NCI-H2227 (cell line): ENCODE measurements at regions not wholly inside any gene's neighbourhood (a gene's known extent, or its start where the extent isn't known, plus 50 kb on each side); places are given as distances from the start of the nearest gene placed in this dataset.

ENCODE experiments used
- DNase-seq: peaks from one replicate; lab custom pipeline; 2025; ENCODE audit not compliant: unreplicated experiment; lab: John Stamatoyannopoulos, UW

DNA sequence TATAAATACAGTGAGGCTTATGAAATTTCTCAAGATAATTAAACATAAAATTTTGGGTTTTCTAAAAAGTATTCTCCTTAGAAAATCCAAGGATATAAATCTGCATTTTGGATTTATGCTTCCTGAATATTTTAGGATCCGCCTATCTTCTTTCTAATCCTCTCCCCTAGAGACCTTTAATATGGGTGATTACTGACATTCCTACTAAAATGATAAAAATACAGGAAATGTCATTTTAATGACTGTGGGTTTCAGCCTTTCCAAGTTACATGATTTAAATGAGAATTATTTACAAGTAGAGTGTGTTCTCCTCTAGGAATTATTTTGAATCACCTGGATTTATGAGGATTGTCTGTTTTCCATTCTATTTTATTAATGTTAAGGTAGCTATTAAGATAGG is 150.4 kb downstream of the C7orf25 start:
- DNase-seq: no peak

DNA sequence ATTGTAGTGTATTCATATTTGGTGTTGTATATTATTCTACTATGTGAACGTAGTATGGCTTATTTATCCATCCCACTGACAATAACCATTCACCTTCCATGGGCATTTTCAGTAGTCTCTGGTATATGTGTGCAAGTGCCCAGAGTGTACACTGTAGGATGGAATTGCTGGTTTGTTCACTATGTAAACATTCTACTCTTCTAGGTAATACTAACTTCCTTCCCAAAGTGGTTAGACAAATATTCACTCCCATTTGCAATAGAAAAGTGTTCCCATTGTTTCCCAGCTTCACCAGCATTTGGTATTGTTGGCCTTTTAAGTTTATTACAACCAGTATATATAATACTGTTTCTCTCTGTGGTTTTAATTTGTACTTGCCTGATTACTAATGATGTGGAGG is 153.7 kb downstream of the C7orf25 start:
- no peak for DNase-seq

DNA sequence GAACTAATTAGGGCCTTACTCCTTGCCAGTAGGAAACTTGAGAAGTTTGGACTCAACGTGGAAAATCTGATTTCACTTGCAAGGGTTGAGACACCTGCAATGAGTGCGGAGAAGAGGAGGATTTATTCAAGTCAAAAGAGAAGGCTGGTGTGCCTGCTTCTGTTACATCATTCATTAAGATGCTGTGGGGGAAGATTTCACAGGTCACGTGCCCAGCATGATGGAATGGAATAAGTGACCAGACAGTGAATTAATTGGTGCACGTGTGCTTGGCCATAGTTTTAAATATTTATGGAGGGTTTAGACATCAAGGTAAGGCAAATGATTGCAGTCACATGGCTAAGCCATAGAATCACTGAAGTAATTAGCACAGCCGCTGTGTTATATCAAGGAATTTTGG is 155.0 kb downstream of the C7orf25 start:
- no peak for DNase-seq

DNA sequence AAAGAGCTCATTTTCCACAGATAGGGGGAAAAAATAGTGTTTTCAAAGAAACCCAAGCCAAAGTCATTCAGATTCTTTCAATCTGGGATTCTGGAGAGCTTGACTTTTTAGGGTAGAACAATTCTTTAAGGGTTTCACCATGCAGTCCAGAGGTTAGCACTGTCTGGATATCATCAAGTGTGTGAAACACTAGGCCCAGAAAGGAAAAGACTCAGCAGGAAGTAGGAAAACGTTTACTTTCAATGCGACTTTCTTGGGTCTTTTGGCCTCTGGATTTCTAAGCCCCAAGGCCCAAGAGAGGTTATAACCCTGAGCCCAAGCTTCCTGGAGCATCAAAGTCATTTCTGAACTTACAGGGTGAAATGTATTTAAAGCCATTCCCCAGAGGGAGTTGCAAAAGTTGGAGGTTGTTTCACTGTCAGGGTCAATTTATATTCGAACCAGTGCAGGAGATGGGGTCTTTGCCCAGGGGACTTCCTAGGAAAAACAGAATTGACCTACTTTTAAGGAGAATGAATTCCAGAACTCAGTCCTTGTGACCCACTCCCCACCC is 158.0 kb downstream of the C7orf25 start:
- no peak for DNase-seq

DNA sequence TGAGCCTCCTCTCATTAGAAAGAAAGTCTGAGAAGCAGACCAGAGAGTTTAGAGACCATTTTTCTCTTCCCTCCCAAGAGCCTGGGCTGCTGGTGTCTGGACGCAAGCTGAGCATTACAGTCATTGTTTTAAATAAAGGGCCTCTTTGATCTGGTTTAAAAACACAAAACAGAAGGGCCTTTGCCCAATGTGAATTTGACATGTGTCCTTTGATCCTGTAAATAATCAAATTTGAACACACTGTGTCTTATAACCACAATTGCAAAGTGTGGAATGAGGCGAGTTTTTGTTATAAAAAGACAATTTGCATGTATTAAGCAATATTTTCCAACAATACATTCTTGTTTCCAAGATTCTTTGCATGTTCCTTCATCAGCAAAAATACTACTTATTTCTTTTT is 158.5 kb downstream of the C7orf25 start:
- DNase-seq: no peak

DNA sequence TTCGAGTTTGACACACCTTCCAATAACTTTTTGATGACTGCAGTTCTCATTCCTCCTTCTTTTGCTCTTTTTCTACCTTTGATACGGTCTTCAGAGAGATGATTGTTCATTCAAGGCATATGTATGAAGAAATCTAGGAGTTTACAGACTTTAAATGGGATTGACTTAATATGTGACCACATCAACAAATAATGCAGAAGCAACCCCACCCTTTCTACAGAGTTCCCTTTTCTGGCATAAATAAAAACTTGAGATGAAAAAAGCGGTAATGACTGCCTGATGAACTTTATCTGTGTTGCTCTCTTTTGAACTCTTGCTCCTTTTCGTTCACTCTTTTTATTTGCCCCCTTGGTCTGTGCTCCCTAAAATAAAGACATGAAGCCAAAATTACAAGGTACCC is 161.7 kb downstream of the C7orf25 start:
- no peak for DNase-seq

DNA sequence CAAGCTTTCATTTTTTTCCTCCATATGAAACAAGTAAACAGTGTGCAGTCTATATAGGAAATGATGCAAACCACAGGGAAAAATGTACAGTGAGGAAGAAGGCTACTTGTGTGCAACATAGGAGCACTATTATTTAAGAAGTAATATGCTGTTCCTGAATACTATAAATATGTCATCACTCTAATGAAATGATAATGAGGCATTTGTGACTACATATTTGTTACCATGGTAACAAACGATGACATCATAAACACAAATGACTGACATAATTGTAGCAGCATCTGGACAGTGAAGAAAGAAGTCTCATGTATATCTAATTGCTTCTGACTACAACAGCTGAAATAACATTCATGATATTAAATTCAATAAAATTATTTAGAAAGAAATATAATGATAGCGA is 164.8 kb downstream of the C7orf25 start:
- DNase-seq: no peak

DNA sequence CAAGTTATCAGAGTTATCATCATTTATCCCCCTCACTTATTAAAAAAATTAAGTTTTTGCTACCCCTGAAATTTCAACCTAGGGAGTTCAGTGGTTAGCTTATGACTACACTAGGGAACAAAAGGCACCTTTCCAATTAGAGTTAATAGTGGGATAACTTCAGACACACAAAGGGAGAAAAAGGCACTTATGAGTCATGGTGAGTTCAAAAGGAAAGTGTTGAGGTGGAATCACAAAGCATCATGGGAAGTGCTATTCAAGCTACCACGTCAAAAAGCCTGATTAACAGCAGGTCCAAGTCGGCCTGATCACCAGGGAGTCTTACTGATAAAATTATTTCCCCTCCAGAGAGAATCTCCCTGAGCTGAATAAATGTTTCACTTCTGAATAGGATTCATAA is 165.7 kb downstream of the C7orf25 start:
- DNase-seq: no peak

DNA sequence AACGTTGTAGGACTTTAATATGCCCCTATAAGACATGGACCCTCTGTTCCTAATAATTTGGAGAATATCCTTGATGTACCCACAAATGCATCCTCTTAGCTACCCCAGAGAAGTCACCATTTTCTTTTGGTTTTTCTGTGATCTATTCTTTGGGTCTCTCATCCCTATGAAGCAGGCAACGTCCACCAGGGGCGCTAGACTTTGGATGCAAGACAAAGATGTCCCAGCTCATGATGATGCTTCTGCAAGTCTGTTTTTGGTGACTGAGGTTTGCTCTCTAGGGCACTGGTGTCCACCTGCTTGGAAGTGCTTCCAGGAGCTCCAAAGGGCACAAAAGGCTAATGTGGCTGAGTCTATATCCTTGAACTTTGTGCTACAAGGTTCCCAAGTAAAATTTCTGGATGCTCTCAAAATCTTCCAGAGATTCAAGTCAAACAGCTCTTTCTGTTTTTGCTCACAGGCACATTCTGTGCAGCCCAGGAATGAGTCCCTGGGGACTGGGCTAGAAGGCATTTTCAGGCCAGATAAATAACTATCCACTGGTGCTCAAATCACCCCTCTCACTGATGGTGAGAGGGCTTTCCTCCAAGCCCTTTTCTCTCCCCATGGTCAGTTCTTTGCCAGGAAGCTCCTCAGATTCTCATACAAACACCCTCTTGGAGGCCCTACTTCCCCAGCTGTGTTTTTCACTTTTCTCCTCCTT is 166.4 kb downstream of the C7orf25 start:
- DNase-seq: no peak

DNA sequence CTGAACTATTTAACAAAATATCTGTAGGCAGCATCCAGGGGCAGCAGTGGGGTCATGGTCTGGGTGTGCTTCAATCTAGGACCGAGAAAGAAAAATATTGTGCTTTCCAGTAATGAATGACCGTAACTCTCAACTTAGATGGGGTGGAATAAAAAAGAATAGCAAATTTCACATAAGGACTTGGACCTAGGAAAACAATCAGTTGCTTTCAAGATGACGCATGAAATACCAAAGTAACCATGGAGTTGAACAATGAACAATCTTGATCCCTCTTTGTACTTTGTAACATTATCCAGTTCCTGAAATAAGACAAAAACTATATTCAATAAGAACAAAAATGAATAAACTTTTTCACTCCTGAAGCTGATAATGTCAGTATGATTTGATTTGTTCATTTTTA is 167.1 kb downstream of the C7orf25 start:
- no peak for DNase-seq

DNA sequence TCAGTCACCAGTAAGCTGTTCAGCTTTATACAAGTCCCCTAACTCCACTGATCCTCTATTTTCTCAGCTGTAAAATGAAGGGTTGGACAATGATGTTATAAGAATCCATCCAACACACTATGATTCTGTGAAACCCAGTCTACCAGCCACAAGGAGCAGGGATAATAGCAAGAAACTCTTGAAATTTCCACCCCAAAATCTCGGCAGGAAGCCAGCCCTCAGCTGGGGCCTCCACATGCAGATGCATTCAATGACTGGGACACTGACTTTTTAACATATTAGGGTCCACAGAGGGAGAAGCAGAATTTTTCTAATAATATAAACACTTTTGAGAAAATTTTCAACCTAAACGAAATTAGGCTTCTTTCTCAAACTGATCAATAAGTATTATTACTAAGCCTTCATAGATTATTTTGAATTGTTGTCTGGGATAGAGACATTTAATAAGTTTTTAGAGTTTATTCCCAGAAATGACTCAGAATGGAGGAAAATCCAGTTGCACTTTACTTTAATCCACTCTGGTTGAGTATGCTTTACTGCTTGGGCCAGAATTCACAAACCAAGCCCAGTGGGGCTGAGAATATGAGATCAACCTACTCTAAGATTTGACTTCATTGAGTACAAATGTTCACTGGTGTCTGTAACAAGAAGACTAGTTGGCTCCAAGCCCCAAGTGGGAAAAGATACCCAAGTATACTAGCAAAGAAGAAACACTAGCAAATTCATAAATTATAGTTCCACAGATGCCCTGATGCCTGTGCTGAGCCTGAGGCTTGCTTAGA is 168.6 kb downstream of the C7orf25 start:
- DNase-seq: no peak

DNA sequence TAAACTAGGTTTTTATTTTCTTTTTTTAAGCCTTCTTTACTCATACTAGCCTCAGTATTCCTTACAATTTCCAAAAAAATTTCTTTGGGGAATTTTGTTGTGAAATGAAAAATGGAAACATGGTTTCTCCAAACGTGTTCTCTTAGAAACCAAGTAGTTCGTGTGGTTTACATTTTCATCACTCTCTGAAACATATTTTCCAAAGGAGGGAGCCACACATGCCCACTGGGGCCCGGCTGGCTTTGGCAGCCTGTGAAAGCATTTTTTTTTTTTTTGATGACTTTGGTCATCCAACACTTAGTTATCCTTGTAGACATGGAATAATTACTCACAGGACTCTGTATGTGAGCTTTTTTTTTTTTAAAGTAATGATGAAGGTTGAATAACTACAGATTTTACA is 169.6 kb downstream of the C7orf25 start:
- no peak for DNase-seq

DNA sequence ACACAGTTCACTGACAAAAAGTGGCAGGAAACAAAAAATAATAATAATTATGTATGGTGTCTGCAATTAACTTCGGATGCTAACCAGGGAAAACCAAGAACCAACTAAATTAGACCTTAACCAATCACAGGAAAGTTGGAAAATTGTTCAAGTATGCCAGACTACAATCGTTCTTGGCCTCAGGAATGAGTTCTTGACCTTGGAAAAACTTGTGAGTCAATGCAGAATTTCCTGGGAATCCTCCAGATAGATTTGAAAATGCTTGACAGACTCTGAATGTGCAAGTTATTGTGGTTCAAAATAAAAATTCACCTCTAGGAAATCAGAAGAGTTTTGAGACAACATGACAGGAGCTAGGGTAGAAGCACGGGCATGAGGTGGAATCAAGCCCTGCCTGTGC is 171.5 kb downstream of the C7orf25 start:
- no peak for DNase-seq

DNA sequence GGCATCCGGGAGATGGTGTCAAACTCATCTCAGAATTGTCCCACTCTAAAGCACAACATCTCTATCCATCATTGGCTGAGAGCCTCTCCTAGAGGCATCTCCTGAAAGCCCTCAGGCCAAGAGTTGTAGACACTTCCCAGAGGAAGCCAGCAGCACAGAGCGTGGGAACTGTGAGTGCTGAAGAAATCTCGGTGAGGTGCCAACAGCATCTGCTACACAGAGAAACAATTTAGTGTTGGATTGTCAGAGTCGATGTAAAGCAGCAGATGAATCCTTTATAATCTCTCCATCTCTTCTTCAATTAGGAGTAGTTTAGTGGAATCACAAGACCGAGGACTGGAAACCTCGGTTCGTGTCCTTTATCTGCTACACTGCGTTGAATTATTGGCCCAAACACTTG is 172.2 kb downstream of the C7orf25 start:
- no peak for DNase-seq

DNA sequence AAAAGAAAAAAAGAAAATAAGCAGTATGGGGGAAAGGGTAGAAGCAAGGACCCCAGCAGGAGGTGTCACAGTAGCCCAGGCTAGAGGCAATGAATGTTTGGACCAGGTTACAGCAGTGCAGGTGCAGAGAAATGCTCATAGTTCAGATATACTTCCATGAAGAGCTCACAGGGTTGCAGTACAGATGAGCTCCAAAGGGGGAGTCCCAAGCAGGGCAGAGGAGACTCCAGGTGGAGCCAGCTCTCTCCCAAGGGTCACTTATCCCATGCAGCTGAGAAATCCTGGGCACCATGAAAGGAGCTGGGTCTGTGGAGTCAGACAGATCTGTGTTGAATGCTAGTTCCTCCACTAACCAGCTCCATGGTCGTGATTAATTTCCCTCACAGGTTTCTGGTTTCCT is 174.9 kb downstream of the C7orf25 start:
- DNase-seq: no peak

DNA sequence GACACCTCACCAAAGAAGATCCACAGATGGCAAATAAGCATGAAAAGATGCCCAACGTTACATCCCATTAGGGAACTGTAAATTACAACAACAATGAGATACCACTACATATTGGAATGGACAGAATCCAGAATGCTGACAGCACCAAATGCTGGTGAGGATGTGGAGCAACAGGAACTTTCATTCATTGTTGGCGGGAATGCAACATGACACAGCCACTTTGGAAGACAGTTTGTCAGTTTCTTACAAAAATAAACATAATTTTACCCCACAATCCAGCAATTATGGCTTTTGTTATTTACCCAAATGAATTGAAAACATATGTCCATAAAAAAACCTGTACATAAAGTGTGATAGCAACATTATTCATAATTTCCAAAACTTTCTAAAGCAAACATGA is 176.8 kb downstream of the C7orf25 start:
- DNase-seq: no peak

DNA sequence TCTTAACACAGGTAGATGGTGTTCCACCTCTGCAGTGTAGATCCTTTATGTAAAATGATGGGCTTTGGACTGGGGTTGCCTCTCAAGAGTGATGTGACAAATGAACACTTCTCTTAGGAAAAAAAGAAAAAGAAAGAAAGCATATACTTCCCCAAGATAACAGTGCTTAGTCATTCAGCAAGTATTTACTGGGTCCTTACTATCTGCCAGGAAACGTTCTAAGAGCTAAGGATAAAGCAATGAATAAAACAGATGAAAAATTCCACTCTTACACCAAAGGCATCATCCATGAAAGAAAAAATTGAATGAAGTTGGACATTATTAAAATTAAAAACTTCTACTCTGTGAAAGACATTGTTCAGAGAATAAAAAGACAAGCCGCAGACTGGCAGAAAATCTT is 177.3 kb downstream of the C7orf25 start:
- no peak for DNase-seq

DNA sequence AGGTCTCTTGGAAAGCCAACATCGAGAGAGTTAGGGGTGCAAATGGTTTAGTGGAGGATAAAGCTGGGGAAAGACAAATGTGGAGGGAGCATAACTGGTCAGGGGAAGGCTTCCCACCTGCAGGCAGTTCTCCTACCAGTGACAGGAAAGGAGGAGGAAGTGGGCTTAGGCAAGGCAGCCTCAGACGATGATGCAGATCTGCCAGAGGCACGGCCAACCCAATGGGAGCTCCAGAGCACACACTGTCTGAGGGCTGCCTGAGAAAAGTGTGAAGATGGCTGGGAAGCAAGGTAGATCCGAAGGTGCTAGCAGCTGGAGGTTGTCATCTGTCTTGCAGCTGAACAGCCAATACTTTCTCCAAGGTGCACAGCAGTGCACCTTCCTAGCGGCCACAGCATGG is 178.8 kb downstream of the C7orf25 start:
- no peak for DNase-seq

DNA sequence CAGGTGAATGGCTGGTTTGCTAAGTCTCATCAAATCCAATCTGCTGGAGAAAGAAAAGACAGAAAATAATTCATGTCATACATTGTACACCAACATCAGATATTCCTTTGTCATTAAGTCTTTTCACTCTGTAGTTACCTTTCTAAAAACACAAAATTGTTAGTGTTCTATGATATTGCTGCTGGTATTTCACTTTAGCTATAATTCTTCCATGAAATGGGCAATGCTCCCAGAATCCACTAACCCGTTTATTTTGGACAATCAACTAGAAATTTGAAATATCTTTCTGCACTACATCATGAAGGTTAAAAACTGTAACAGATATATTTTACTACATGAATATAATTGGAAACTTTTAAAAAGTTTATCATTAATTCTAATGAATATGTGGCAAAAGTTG is 181.3 kb downstream of the C7orf25 start:
- DNase-seq: no peak

DNA sequence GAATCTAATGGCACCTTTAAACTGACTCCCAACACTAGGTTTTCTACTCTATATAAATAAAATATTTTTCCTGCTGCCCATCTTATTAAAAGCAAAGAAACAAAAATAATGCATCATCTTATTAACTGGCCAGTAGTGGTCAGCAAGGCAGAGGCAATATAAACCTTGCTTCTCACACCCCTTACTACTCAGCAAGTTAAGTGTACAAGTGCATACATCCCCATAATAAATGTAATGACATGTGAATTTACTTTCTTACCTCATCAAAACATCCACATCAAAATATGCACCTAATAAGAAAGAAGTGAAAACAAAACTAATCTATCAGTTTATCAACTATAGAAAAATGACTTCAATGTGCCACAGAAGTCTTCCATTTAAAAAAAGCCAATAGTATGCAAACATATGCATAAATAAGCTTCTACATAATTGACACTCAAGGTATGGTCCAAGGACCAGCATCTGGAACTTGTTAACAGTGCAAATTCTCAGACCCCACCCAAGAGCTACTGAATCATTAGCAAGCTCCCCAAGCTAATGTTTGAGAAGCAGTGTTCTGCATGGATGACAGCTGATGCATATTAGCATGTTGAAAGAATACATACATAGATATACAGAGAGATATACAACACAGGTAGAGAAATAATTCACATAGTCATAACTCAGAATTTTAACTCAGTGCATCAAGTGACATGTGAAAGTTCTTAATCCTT is 182.7 kb downstream of the C7orf25 start:
- DNase-seq: no peak

DNA sequence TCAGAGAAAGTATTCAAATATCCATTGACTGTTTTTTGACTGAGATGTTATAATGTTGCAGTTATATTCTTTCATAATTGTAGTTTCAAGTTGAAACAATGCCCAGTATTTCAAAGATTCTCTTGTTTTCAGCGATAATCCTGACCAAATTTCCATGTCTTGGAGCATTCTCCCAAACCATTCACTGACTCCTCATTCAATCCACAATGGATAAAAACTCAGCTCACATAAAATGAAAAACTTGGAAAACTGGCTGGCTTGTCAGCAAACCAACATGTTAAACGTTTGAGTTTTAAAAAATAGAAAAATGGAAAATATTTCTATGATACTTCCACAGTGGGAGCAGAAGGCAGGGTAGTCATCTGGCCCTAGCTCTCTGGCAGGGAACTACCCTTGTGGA is 184.4 kb downstream of the C7orf25 start:
- DNase-seq: no peak
